Suprapubic skin (tissue), 4 donors: ENCODE measurements at regions not wholly inside any gene's neighbourhood (a gene's known extent, or its start where the extent isn't known, plus 50 kb on each side); places are given as distances from the start of the nearest gene placed in this dataset.

Experiments used
- DNase-seq, 2 donors: peaks; one replicate each; pipeline ENCODE4 v3.0.0-alpha.2; 2019; ENCODE audit warnings: low spot score in 2 of 2
- H3K27ac ChIP-seq: fragments of 200-600 bp; sonication (generic); one replicate; pipeline ENCODE4 v1.5.1; 2019
- H3K27me3 ChIP-seq: fragments of 200-600 bp; sonication (generic); one replicate; pipeline ENCODE4 v1.5.1; 2019
- H3K36me3 ChIP-seq: fragments of 200-600 bp; sonication (generic); one replicate; pipeline ENCODE4 v1.5.1; 2019
- H3K4me1 ChIP-seq: fragments of 200-600 bp; sonication (generic); one replicate; pipeline ENCODE4 v1.5.1; 2019
- H3K4me3 ChIP-seq: fragments of 200-600 bp; sonication (generic); one replicate; pipeline ENCODE4 v1.5.1; 2019; ENCODE audit warnings: mild to moderate bottlenecking
- H3K9me3 ChIP-seq: fragments of 200-600 bp; sonication (generic); one replicate; pipeline ENCODE4 v1.5.1; 2019
- EP300 ChIP-seq: sonication (generic); formaldehyde crosslinking; IDR thresholded peaks from one replicate; pipeline ENCODE4 v1.6.1; 2017; ENCODE audit warnings: antibody characterized with exemption
- POLR2A ChIP-seq, 2 donors: fragments of 450-650 bp; IDR thresholded peaks; one replicate each; pipeline ENCODE4 v1.6.1; 2017; ENCODE audit warnings: antibody characterized with exemption in 2 of 2, mild to moderate bottlenecking in 2 of 2, moderate library complexity in 2 of 2
- POLR2AphosphoS5 ChIP-seq, 3 donors: sonication (generic); formaldehyde crosslinking; IDR thresholded peaks; one replicate each; pipeline ENCODE4 v1.6.1; 2017; ENCODE audit warnings: antibody characterized with exemption in 3 of 3
- WGBS: methylation state at CpG from one replicate; pipeline ENCODE4 v1.1.5; 2018; 5-methylcytosine and 5-hydroxymethylcytosine counted together
- TF ChIP-seq, protein P1 (sequence below), 2 donors: fragments of 200-600 bp in 1 of 2; fragments of 450-650 bp in 1 of 2; sonication (generic) in 1 of 2; IDR thresholded peaks; one replicate each; pipeline ENCODE4 v1.5.1; 2016 to 2019; ENCODE audit warnings: antibody characterized with exemption in 2 of 2, mild to moderate bottlenecking in 1 of 2, moderate library complexity in 1 of 2

DNA sequence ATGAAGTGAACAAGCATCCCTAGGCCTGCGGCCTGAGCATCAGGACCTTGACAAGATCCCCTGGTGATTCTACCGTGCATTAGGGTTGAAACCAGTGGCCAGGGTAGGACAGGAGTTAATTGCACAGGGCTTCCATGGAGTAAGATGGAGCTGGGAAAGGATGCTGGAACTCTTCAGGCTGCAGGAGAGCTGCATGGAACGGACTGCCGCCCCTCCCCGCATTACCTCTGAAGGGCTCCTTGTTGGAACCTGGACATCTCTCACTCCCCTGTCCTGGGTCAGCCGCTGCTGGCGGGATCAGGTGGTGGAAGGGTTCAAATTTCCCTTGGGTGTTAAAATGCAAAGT is 156.6 kb upstream of the ID2 start:
- 97% methylated on average over 7 of the region's 7 CpGs for WGBS
- Histone ChIP-seq H3K4me1 (peaks cover 46% of the 10 kb centered on the region), H3K9me3 (no peaks in the 10 kb centered on the region), H3K27me3 (no peaks in the 10 kb centered on the region), H3K36me3 (no peaks in the 10 kb centered on the region), H3K4me3 (no peak overlapping the region), H3K27ac (no peak overlapping the region)
- no peak for DNase-seq
- TF ChIP-seq POLR2A (IDR thresholded peaks at IDR 0.05): no peak
- TF ChIP-seq EP300: no peak
- TF ChIP-seq, protein P1, sequence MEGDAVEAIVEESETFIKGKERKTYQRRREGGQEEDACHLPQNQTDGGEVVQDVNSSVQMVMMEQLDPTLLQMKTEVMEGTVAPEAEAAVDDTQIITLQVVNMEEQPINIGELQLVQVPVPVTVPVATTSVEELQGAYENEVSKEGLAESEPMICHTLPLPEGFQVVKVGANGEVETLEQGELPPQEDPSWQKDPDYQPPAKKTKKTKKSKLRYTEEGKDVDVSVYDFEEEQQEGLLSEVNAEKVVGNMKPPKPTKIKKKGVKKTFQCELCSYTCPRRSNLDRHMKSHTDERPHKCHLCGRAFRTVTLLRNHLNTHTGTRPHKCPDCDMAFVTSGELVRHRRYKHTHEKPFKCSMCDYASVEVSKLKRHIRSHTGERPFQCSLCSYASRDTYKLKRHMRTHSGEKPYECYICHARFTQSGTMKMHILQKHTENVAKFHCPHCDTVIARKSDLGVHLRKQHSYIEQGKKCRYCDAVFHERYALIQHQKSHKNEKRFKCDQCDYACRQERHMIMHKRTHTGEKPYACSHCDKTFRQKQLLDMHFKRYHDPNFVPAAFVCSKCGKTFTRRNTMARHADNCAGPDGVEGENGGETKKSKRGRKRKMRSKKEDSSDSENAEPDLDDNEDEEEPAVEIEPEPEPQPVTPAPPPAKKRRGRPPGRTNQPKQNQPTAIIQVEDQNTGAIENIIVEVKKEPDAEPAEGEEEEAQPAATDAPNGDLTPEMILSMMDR (IDR thresholded peaks at IDR 0.05): no peak
- TF ChIP-seq POLR2AphosphoS5 (IDR thresholded peaks at IDR 0.05): no peak

GRCh38 chr2:8525582-8526402 is 156.1 kb upstream of the ID2 start:
- no peak for TF ChIP-seq POLR2AphosphoS5 (IDR thresholded peaks at IDR 0.05)
- TF ChIP-seq POLR2A (IDR thresholded peaks at IDR 0.05): no peak
- no peak for TF ChIP-seq EP300
- TF ChIP-seq, protein P1 (IDR thresholded peaks at IDR 0.05): no peak
- peak in 1 of 2 donors; percentile 86 for DNase-seq
- Histone ChIP-seq H3K27me3 (no peaks in the 10 kb centered on the region), H3K4me3 (no peak overlapping the region), H3K36me3 (no peaks in the 10 kb centered on the region), H3K4me1 (peaks cover 46% of the 10 kb centered on the region), H3K27ac (peak overlapping the region; percentile 12), H3K9me3 (no peaks in the 10 kb centered on the region)
- 38% methylated on average over 11 of the region's 14 CpGs for whole genome bisulfite sequencing

DNA sequence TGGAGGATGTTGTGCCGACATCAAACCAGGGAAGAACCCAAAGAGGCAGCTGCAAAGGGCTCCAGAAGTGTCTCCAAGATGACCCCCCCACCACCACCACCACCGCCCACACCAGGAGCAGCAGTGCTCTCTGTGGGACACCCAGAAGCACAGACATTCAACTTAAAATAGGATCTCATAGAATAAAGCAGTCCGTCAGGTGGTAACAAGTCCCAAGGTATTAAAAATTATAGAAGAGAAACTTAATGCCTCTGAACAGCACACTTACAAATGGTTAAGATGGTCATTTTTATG is 155.5 kb upstream of the ID2 start:
- TF ChIP-seq POLR2A (IDR thresholded peaks at IDR 0.05): no peak
- no peak for TF ChIP-seq POLR2AphosphoS5 (IDR thresholded peaks at IDR 0.05)
- TF ChIP-seq EP300: no peak
- TF ChIP-seq, protein P1 (IDR thresholded peaks at IDR 0.05): no peak
- no peak overlapping the region for H3K27ac ChIP-seq
- H3K27me3 ChIP-seq: no peaks in the 10 kb centered on the region
- H3K4me3 ChIP-seq: no peak overlapping the region
- WGBS: 90% methylated on average over 3 of the region's 3 CpGs
- H3K4me1 ChIP-seq: peaks cover 46% of the 10 kb centered on the region
- no peak for DNase-seq
- no peaks in the 10 kb centered on the region for H3K36me3 ChIP-seq
- no peaks in the 10 kb centered on the region for H3K9me3 ChIP-seq

DNA sequence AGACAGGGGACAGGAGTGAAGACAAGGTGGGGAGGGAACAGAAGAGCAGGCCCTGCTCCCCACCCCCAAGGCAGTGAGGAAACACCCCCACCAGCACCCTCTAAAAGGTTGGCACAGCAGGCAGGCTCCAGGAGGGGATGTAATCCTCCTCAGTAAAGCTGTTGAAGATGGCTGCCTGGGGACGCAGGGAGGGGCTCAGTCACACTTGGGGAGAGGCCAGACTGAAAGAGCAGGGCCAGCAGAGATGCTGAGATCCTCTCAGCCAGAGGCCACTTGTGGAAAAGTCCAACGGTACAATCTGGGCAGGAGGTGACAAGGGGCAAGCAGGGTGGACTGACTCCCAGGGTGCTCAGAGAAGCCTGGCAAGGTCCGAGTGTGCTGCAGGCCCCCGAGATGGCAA is 154.8 kb upstream of the ID2 start:
- no peak overlapping the region for H3K4me3 ChIP-seq
- no peaks in the 10 kb centered on the region for H3K27me3 ChIP-seq
- H3K9me3 ChIP-seq: no peaks in the 10 kb centered on the region
- H3K27ac ChIP-seq: no peak overlapping the region
- peaks cover 46% of the 10 kb centered on the region for H3K4me1 ChIP-seq
- 35% methylated on average over 4 of the region's 4 CpGs for WGBS
- TF ChIP-seq POLR2A (IDR thresholded peaks at IDR 0.05): no peak
- no peak for TF ChIP-seq EP300
- TF ChIP-seq, protein P1 (IDR thresholded peaks at IDR 0.05): no peak
- TF ChIP-seq POLR2AphosphoS5 (IDR thresholded peaks at IDR 0.05): no peak
- no peaks in the 10 kb centered on the region for H3K36me3 ChIP-seq
- DNase-seq: no peak

GRCh38 chr2:8527676-8528075 is 154.2 kb upstream of the ID2 start:
- TF ChIP-seq EP300 (no peak), POLR2A (IDR thresholded peaks at IDR 0.05) (no peak), POLR2AphosphoS5 (IDR thresholded peaks at IDR 0.05) (no peak)
- TF ChIP-seq, protein P1 (IDR thresholded peaks at IDR 0.05): no peak

More at GRCh38 chr2:8527676-8528075, 154.2 kb upstream of the ID2 start:
- no peak overlapping the region for H3K4me3 ChIP-seq
- no peaks in the 10 kb centered on the region for H3K36me3 ChIP-seq
- peaks cover 40% of the 10 kb centered on the region for H3K4me1 ChIP-seq
- no peak overlapping the region for H3K27ac ChIP-seq
- no peaks in the 10 kb centered on the region for H3K27me3 ChIP-seq
- no peak for DNase-seq
- no peaks in the 10 kb centered on the region for H3K9me3 ChIP-seq
- 49% methylated on average over 4 of the region's 4 CpGs for WGBS
